Neural crest cell (in vitro differentiated cells): ENCODE measurements at regions not wholly inside any gene's neighbourhood (a gene's known extent, or its start where the extent isn't known, plus 50 kb on each side); places are given as distances from the start of the nearest gene placed in this dataset.

Experiments used
- DNase-seq: peaks from one replicate; pipeline ENCODE4 v3.0.0; 2021; ENCODE audit warnings: low read depth, mixed read lengths, low spot score
- H3K27ac Mint-ChIP-seq: one replicate; pipeline ENCODE4 v1.8.0; 2021; ENCODE audit warnings: mild to moderate bottlenecking, mixed read lengths; ENCODE audit not compliant: unreplicated experiment
- H3K27me3 Mint-ChIP-seq: 2 replicates; pipeline ENCODE4 v1.8.0; 2021; ENCODE audit warnings: low read depth, mild to moderate bottlenecking, mixed read lengths
- H3K36me3 Mint-ChIP-seq: 2 replicates; pipeline ENCODE4 v1.8.0; 2021; ENCODE audit warnings: low read depth, mild to moderate bottlenecking, mixed read lengths
- H3K4me1 Mint-ChIP-seq: 2 replicates; pipeline ENCODE4 v1.8.0; 2021; ENCODE audit warnings: mixed read lengths
- H3K4me3 Mint-ChIP-seq: one replicate; pipeline ENCODE4 v1.8.0; 2021; ENCODE audit warnings: mild to moderate bottlenecking, mixed read lengths
- H3K9me3 Mint-ChIP-seq: 2 replicates; pipeline ENCODE4 v1.8.0; 2021; ENCODE audit warnings: mixed read lengths
- TF ChIP-seq, protein P1 (sequence below): fragments of 200-600 bp; sonication (generic); conservative IDR thresholded peaks from 2 replicates; pipeline ENCODE4 v1.5.0; 2021; ENCODE audit warnings: antibody characterized with exemption, mild to moderate bottlenecking

DNA sequence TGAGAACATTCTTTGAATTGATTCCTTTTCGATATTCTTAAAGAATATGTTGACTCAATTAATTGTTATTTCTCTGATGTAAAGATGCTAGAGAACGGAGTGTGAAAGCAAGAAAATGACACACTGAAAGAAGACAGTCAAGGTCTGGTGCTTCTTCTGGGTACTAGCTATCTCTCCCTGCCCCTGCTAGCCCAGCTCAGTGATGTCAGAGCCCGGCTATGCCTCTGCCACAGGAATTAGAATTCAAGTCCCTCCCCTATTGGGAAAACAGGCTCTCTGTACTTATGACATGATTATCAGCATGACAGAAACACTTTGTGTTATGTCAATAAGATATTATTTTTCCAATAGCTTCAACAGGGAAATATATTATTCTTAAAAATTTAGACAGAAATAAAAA lies 252.4 kb downstream of the KCNC2 start:
- no peaks in the 10 kb centered on the region for H3K36me3 Mint-ChIP-seq
- TF ChIP-seq, protein P1, sequence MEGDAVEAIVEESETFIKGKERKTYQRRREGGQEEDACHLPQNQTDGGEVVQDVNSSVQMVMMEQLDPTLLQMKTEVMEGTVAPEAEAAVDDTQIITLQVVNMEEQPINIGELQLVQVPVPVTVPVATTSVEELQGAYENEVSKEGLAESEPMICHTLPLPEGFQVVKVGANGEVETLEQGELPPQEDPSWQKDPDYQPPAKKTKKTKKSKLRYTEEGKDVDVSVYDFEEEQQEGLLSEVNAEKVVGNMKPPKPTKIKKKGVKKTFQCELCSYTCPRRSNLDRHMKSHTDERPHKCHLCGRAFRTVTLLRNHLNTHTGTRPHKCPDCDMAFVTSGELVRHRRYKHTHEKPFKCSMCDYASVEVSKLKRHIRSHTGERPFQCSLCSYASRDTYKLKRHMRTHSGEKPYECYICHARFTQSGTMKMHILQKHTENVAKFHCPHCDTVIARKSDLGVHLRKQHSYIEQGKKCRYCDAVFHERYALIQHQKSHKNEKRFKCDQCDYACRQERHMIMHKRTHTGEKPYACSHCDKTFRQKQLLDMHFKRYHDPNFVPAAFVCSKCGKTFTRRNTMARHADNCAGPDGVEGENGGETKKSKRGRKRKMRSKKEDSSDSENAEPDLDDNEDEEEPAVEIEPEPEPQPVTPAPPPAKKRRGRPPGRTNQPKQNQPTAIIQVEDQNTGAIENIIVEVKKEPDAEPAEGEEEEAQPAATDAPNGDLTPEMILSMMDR = no peak
- H3K27ac Mint-ChIP-seq = no peak overlapping the region
- no peaks in the 10 kb centered on the region for H3K4me1 Mint-ChIP-seq
- H3K4me3 Mint-ChIP-seq = no peak overlapping the region
- H3K9me3 Mint-ChIP-seq = peaks cover 3% of the 10 kb centered on the region
- H3K27me3 Mint-ChIP-seq = no peaks in the 10 kb centered on the region
- no peak for DNase-seq

DNA sequence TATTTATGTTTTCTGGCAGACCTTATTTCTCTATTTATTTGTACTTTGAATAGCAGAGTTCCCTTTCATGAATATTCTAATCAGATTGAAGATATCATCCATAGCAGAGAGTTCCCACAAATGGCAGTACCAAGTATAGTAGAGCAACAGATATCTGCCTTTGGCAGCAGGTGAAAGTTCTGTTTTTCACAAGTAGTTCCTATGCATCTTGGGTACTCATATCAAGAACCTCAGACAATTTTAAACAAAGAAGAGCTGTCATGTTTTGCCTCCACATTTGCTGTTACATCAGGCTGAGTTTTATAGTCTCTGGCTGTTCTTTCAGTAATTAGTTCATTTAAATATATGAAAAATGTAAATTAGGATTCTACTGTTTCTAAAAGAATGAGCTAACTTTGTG lies 252.0 kb downstream of the KCNC2 start:
- Mint-ChIP-seq H3K27me3 (no peaks in the 10 kb centered on the region), H3K4me3 (no peak overlapping the region), H3K36me3 (no peaks in the 10 kb centered on the region), H3K9me3 (peaks cover 3% of the 10 kb centered on the region), H3K27ac (no peak overlapping the region), H3K4me1 (no peaks in the 10 kb centered on the region)
- no peak for DNase-seq
- TF ChIP-seq, protein P1 = no peak

DNA sequence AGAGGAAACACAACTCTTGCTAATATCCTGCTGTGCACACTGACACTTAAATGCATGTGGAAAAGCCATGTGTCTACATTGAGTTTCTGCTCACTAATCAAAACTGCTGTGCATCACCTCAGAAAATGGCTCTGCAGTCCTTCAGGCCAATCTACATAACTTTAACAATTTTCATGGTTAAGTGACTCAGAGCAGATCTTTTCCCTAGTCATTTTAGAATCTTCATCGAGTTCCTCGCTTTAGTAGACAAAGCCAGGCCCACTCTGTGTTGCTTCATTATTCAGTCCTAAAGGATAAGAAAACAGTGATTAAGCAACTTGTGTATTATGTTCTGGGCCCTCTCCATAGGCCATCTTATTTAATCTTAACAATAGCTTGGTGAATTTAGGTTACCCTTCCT lies 250.0 kb downstream of the KCNC2 start:
- no peak for DNase-seq
- no peaks in the 10 kb centered on the region for H3K4me1 Mint-ChIP-seq
- no peak overlapping the region for H3K27ac Mint-ChIP-seq
- TF ChIP-seq, protein P1 = no peak
- no peaks in the 10 kb centered on the region for H3K36me3 Mint-ChIP-seq
- H3K9me3 Mint-ChIP-seq = peaks cover 3% of the 10 kb centered on the region
- H3K27me3 Mint-ChIP-seq = no peaks in the 10 kb centered on the region
- no peak overlapping the region for H3K4me3 Mint-ChIP-seq

DNA sequence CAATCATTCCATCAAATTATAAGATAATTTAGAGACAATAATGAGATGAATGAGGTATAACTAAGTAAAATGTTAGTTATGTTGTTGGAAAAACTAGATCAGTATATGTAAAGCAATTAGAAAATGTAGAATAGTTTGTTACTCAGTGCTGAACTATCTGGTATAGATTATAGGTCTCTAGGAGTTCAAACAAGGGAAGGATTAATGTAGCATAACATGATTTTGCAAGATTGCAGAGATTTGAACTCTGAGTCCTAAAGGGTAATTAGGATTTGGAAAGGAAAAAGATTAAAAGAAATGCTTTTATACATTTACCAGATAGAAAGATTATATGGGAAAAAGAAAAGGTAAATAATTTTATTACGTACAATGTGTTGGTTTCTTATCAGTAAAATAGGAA lies 246.3 kb downstream of the KCNC2 start:
- TF ChIP-seq, protein P1 = no peak
- H3K9me3 Mint-ChIP-seq = no peaks in the 10 kb centered on the region
- no peaks in the 10 kb centered on the region for H3K4me1 Mint-ChIP-seq
- H3K4me3 Mint-ChIP-seq = no peak overlapping the region
- H3K27me3 Mint-ChIP-seq = no peaks in the 10 kb centered on the region
- H3K27ac Mint-ChIP-seq = no peak overlapping the region
- H3K36me3 Mint-ChIP-seq = no peaks in the 10 kb centered on the region
- DNase-seq = no peak

DNA sequence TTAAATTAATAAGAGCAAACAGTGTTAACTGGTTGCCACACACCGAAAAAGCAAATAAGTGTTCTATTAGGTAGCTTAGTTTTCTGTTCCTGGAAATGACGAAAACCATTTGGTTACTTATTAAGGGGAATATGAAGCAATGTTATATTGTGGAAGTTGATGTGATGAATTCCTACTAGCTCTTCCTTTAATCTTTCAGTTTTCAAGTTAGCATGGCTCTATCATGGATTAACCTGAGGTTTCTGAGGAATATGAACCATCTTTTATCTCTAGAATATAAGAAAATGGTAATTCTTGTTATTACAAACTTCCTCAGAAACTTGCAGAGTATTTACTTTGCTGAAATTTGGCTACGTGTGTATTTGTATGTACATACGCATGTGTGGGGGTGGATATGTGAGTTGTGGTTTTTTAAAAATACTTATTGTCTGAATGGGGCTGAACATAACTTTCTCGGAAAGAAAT lies 245.7 kb downstream of the KCNC2 start:
- no peak overlapping the region for H3K27ac Mint-ChIP-seq
- no peak for DNase-seq

More for the DNA sequence above, 245.7 kb downstream of the KCNC2 start:
- Mint-ChIP-seq H3K4me1 (no peaks in the 10 kb centered on the region), H3K27me3 (no peaks in the 10 kb centered on the region), H3K36me3 (no peaks in the 10 kb centered on the region), H3K9me3 (no peaks in the 10 kb centered on the region), H3K4me3 (no peak overlapping the region)
- TF ChIP-seq, protein P1 = no peak
